ENCODE measurements at regions not wholly inside any gene's neighbourhood (a gene's known extent, or its start where the extent isn't known, plus 50 kb on each side); places are given as distances from the start of the nearest gene placed in this dataset.

DNA sequence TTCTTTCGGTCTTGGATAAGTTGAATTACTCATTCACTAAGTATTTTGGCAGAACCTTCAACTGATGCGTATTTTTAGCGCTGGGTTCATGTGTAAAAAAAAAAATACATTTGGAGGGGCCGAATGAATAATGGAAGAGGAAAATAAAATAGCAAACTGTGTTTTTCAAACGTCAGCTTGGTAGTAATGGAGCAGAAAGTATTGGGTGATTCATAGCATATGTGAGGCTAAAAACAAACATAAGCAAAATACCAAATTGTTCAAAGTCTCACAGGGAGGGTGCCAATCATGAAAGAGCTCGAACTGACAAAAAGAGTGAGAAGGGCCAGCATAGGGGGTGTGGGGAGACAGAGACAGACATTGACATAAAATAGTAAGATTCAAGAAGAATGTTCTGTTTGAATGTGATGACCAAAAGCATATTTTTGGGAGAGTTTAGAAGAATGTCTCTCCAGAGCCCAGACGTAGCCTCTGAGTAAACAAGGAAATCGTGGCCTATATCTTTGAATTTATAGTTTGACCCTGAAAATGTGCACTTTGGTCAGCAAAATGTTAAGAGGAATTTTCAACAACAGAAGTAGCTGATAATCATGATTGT is 174.9 kb upstream of the HMHB1 start (continued):
- TF ChIP-seq ZNF496 (CRISPR knock-in tag; IDR thresholded peaks at IDR 0.05; ENCODE audit: insufficient replicate concordance) (no peak), ZNF543 (CRISPR knock-in tag; IDR thresholded peaks at IDR 0.05) (no peak), ZNF746 (CRISPR knock-in tag; IDR thresholded peaks at IDR 0.05) (no peak), EP300 (IDR thresholded peaks at IDR 0.05; ENCODE audit: low read depth in 2 of 2, low read length in 2 of 2) (peak in 1 of 2 experiments; percentile 83; a peak in 2 of 4 replicates), EP300 (CRISPR knock-in tag; IDR thresholded peaks at IDR 0.05; ENCODE audit: borderline replicate concordance) (peak; percentile 31; the same call in 1 of the 2 replicates), ZNF564 (CRISPR knock-in tag; IDR thresholded peaks at IDR 0.05) (no peak), NCOR1 (IDR thresholded peaks at IDR 0.05; ENCODE audit: borderline replicate concordance, low read length) (peak; percentile 51; the same call in 1 of the 2 replicates), RCOR2 (CRISPR knock-in tag; IDR thresholded peaks at IDR 0.05) (no peak), ZC3H4 (CRISPR knock-in tag; IDR thresholded peaks at IDR 0.05; ENCODE audit: borderline replicate concordance) (no peak), DPF2 (CRISPR knock-in tag; IDR thresholded peaks at IDR 0.05; ENCODE audit: borderline replicate concordance, low read depth) (0 out of 2 replicates have a peak, but pooled peaks have one; percentile 40), PAWR (CRISPR knock-in tag; IDR thresholded peaks at IDR 0.05; ENCODE audit: borderline replicate concordance) (no peak), ZNF17 (CRISPR knock-in tag; IDR thresholded peaks at IDR 0.05) (no peak), TBX3 (IDR thresholded peaks at IDR 0.05; ENCODE audit: borderline replicate concordance) (peak; percentile 50; the same call in 1 of the 2 replicates), ELF3 (CRISPR knock-in tag; IDR thresholded peaks at IDR 0.05) (peak; percentile 82), RARA (CRISPR knock-in tag; IDR thresholded peaks at IDR 0.05) (peak; percentile 20; the same call in 1 of the 2 replicates)
- TF ChIP-seq, protein P1, sequence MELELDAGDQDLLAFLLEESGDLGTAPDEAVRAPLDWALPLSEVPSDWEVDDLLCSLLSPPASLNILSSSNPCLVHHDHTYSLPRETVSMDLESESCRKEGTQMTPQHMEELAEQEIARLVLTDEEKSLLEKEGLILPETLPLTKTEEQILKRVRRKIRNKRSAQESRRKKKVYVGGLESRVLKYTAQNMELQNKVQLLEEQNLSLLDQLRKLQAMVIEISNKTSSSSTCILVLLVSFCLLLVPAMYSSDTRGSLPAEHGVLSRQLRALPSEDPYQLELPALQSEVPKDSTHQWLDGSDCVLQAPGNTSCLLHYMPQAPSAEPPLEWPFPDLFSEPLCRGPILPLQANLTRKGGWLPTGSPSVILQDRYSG (CRISPR knock-in tag; IDR thresholded peaks at IDR 0.05): no peak
- TF ChIP-seq, protein P2, sequence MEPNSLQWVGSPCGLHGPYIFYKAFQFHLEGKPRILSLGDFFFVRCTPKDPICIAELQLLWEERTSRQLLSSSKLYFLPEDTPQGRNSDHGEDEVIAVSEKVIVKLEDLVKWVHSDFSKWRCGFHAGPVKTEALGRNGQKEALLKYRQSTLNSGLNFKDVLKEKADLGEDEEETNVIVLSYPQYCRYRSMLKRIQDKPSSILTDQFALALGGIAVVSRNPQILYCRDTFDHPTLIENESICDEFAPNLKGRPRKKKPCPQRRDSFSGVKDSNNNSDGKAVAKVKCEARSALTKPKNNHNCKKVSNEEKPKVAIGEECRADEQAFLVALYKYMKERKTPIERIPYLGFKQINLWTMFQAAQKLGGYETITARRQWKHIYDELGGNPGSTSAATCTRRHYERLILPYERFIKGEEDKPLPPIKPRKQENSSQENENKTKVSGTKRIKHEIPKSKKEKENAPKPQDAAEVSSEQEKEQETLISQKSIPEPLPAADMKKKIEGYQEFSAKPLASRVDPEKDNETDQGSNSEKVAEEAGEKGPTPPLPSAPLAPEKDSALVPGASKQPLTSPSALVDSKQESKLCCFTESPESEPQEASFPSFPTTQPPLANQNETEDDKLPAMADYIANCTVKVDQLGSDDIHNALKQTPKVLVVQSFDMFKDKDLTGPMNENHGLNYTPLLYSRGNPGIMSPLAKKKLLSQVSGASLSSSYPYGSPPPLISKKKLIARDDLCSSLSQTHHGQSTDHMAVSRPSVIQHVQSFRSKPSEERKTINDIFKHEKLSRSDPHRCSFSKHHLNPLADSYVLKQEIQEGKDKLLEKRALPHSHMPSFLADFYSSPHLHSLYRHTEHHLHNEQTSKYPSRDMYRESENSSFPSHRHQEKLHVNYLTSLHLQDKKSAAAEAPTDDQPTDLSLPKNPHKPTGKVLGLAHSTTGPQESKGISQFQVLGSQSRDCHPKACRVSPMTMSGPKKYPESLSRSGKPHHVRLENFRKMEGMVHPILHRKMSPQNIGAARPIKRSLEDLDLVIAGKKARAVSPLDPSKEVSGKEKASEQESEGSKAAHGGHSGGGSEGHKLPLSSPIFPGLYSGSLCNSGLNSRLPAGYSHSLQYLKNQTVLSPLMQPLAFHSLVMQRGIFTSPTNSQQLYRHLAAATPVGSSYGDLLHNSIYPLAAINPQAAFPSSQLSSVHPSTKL (CRISPR knock-in tag; IDR thresholded peaks at IDR 0.05): peak; percentile 91
- TF ChIP-seq, protein P3, sequence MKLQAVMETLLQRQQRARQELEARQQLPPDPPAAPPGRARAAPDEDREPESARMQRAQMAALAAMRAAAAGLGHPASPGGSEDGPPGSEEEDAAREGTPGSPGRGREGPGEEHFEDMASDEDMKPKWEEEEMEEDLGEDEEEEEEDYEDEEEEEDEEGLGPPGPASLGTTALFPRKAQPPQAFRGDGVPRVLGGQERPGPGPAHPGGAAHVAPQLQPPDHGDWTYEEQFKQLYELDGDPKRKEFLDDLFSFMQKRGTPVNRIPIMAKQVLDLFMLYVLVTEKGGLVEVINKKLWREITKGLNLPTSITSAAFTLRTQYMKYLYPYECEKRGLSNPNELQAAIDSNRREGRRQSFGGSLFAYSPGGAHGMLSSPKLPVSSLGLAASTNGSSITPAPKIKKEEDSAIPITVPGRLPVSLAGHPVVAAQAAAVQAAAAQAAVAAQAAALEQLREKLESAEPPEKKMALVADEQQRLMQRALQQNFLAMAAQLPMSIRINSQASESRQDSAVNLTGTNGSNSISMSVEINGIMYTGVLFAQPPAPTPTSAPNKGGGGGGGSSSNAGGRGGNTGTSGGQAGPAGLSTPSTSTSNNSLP (IDR thresholded peaks at IDR 0.05; ENCODE audit: low read depth, low read length): peak; percentile 7; the same call in 1 of the 2 replicates
- TF ChIP-seq, protein P4, sequence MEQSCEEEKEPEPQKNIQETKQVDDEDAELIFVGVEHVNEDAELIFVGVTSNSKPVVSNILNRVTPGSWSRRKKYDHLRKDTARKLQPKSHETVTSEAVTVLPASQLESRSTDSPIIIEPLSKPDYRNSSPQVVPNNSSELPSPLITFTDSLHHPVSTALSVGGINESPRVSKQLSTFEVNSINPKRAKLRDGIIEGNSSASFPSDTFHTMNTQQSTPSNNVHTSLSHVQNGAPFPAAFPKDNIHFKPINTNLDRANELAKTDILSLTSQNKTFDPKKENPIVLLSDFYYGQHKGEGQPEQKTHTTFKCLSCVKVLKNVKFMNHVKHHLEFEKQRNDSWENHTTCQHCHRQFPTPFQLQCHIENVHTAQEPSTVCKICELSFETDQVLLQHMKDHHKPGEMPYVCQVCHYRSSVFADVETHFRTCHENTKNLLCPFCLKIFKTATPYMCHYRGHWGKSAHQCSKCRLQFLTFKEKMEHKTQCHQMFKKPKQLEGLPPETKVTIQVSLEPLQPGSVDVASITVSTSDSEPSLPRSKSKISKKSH (CRISPR knock-in tag; IDR thresholded peaks at IDR 0.05; ENCODE audit: borderline replicate concordance): no peak
- TF ChIP-seq, protein P5, sequence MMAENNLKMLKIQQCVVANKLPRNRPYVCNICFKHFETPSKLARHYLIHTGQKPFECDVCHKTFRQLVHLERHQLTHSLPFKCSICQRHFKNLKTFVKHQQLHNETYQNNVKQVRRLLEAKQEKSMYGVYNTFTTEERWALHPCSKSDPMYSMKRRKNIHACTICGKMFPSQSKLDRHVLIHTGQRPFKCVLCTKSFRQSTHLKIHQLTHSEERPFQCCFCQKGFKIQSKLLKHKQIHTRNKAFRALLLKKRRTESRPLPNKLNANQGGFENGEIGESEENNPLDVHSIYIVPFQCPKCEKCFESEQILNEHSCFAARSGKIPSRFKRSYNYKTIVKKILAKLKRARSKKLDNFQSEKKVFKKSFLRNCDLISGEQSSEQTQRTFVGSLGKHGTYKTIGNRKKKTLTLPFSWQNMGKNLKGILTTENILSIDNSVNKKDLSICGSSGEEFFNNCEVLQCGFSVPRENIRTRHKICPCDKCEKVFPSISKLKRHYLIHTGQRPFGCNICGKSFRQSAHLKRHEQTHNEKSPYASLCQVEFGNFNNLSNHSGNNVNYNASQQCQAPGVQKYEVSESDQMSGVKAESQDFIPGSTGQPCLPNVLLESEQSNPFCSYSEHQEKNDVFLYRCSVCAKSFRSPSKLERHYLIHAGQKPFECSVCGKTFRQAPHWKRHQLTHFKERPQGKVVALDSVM (CRISPR knock-in tag; IDR thresholded peaks at IDR 0.05): no peak

Data from HepG2 (cell line).